Spleen (tissue), 11 donors: ENCODE measurements at regions not wholly inside any gene's neighbourhood (a gene's known extent, or its start where the extent isn't known, plus 50 kb on each side); places are given as distances from the start of the nearest gene placed in this dataset.
"Not testable (repeated sequence)": the region's sequence is repeated elsewhere in the genome, so short reads cannot be mapped to it uniquely, and the experiment has no call there.

Experiments
- DNase-seq: peaks from one replicate; pipeline ENCODE4 v3.0.0-alpha.2; 2020
- H3K27ac ChIP-seq, 8 donors: fragments of 200-600 bp; sonication (generic) in 7 of 8; 1 replicate in 4 of 8; 2 replicates in 4 of 8; pipeline versions ENCODE4 v1.5.0 to v1.8.0; 2016 to 2021; ENCODE audit warnings: inconsistent platforms in 4 of 8, mild to moderate bottlenecking in 4 of 8, moderate library complexity in 1 of 8
- H3K27me3 ChIP-seq, 7 donors: fragments of 200-600 bp; sonication (generic) in 6 of 7; replicated peaks in 1 of 7; 1 replicate in 4 of 7; 2 replicates in 3 of 7; pipeline versions ENCODE4 v1.5.0 to v1.8.0; 2016 to 2021; ENCODE audit warnings: inconsistent platforms in 3 of 7, mild to moderate bottlenecking in 1 of 7
- H3K36me3 ChIP-seq, 6 donors: fragments of 200-600 bp; sonication (generic) in 5 of 6; 1 replicate in 4 of 6; 2 replicates in 2 of 6; pipeline versions ENCODE4 v1.5.0 to v1.8.0; 2016 to 2021; ENCODE audit warnings: inconsistent platforms in 2 of 6
- H3K4me1 ChIP-seq, 6 donors: fragments of 200-600 bp; sonication (generic) in 5 of 6; 1 replicate in 3 of 6; 2 replicates in 3 of 6; pipeline versions ENCODE4 v1.5.0 to v1.8.0; 2016 to 2021; ENCODE audit warnings: inconsistent platforms in 3 of 6
- H3K4me3 ChIP-seq, 8 donors: fragments of 200-600 bp; sonication (generic) in 7 of 8; 1 replicate in 4 of 8; 2 replicates in 4 of 8; pipeline versions ENCODE4 v1.5.0 to v1.8.0; 2016 to 2021; ENCODE audit warnings: inconsistent platforms in 4 of 8, mild to moderate bottlenecking in 4 of 8, moderate library complexity in 2 of 8
- H3K9me3 ChIP-seq, 8 donors: fragments of 200-600 bp; sonication (generic) in 7 of 8; 1 replicate in 4 of 8; 2 replicates in 4 of 8; pipeline versions ENCODE4 v1.5.0 to v1.8.0; 2016 to 2021; ENCODE audit warnings: inconsistent platforms in 4 of 8
- POLR2A ChIP-seq, 3 donors: fragments of 450-650 bp; IDR thresholded peaks; one replicate each; pipeline ENCODE4 v1.5.1; 2017; ENCODE audit warnings: antibody characterized with exemption in 3 of 3, mild to moderate bottlenecking in 1 of 3
- POLR2AphosphoS5 ChIP-seq, 3 donors: sonication (generic); formaldehyde crosslinking; IDR thresholded peaks; one replicate each; pipeline ENCODE4 v1.5.1; 2017; ENCODE audit warnings: antibody characterized with exemption in 3 of 3
- WGBS, 5 donors: extraction: QIAGEN DNeasy Blood & Tissue Kit in 3 of 5; methylation state at CpG; one replicate each; pipeline versions ENCODE4 v1.1.5 to v1.1.7; 2013 to 2018; 5-methylcytosine and 5-hydroxymethylcytosine counted together
- intact Hi-C: fragments of 100-400 bp; cut with DNase I; formaldehyde crosslinking; loops from one replicate; pipeline ENCODE4 v1.15.0; 2023; ENCODE audit warnings: low total_unique reads
- TF ChIP-seq, protein P1 (sequence below), 11 experiments: fragments of 200-600 bp in 7 of 11; fragments of 450-650 bp in 4 of 11; sonication (generic) in 4 of 11; IDR thresholded peaks in 8 of 11; conservative IDR thresholded peaks in 3 of 11; 1 replicate in 7 of 11; 2 replicates in 4 of 11; pipeline versions ENCODE4 v1.4.0 to v1.8.0; 2016 to 2021; ENCODE audit warnings: antibody characterized with exemption in 11 of 11, inconsistent platforms in 4 of 11, mild to moderate bottlenecking in 1 of 11
- donor health status: healthy with polysubstance abuse.
- donor health status: DM: no; HTN: no; CAD: no; lungs with moderate emphysema.
- donor health status: DM: no; HTN: no; CAD: no.
- donor health status: Bipolar disorder and iron deficiency.
- donor health status: healthy.
- donor health status: DM: no; HTN: no; CAD: no.
- donor health status: DM: yes; HTN: yes; CAD: no.

DNA sequence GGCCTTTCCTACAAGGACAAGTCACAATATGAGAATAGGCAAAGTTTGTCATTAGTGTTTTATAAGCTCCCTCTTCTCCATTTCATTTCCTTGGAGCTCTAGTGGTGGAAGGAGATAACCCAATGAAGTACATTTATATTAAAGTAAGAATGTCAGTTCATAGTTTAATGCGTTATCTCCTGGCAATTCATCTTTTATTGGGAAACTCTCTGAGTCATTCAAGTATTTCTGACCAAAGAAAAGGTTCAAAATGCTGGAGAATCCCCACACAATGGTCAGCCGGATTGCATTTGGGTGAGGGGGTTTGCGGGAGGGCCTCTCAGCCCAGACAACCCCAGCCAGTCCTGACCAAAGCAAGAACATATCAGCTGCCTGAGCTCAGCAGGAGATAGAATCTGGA, 321.5 kb upstream of the NRP1 start:
- no peak for DNase-seq
- no peaks in the 10 kb centered on the region for H3K36me3 ChIP-seq
- intact Hi-C loops = no loop called here

DNA sequence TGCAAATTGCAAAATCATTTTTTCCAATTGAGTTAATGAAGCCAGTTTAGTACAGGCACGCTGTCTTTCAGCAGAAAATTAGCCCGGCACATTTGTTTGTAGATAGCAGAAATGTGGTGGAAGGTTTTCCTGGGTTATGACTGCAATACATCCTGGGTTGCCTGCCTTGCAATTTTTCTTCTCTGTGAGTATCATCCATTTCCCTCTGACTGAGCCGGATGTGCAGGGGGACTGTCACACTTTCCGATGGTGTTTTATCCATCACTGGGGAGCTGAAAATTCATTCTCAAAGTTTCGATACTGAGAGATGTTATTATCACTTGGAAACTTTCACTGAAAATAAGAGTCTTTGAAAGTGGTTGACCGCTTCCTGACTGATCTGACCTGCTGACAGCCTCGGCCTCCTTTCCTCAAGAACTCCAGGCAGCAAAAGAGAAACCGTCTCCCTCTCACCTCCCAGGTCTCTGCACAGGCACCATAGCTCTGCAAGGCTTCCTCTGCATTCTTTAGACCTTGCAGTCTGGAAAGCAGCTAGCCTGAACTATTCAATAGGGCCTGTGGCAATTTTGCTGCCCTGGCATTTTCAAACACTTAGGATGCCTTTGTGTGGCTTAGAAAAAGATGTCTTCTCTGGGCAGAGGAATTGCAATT, 320.8 kb upstream of the NRP1 start:
- WGBS, 5 donors = 44 to 65% (median 54%) methylated on average over 8 of the region's 8 CpGs
- TF ChIP-seq POLR2AphosphoS5 (IDR thresholded peaks at IDR 0.05) = no peak
- TF ChIP-seq, protein P1, sequence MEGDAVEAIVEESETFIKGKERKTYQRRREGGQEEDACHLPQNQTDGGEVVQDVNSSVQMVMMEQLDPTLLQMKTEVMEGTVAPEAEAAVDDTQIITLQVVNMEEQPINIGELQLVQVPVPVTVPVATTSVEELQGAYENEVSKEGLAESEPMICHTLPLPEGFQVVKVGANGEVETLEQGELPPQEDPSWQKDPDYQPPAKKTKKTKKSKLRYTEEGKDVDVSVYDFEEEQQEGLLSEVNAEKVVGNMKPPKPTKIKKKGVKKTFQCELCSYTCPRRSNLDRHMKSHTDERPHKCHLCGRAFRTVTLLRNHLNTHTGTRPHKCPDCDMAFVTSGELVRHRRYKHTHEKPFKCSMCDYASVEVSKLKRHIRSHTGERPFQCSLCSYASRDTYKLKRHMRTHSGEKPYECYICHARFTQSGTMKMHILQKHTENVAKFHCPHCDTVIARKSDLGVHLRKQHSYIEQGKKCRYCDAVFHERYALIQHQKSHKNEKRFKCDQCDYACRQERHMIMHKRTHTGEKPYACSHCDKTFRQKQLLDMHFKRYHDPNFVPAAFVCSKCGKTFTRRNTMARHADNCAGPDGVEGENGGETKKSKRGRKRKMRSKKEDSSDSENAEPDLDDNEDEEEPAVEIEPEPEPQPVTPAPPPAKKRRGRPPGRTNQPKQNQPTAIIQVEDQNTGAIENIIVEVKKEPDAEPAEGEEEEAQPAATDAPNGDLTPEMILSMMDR (IDR thresholded peaks at IDR 0.05 in 8 of 11, conservative IDR thresholded peaks at IDR 0.05 in 3 of 11) = no peak
- TF ChIP-seq POLR2A (IDR thresholded peaks at IDR 0.05) = no peak
- peaks cover 0 to 8% (median 0%) of the 10 kb centered on the region in 6 donors for H3K4me1 ChIP-seq
- H3K9me3 ChIP-seq = peaks cover 0 to 17% (median 2%) of the 10 kb centered on the region in 8 donors
- no peak overlapping the region for H3K4me3 ChIP-seq
- DNase-seq = no peak
- H3K27ac ChIP-seq = no peak overlapping the region
- H3K27me3 ChIP-seq = no peaks in the 10 kb centered on the region
- intact Hi-C loops = no loop called here
- H3K36me3 ChIP-seq = no peaks in the 10 kb centered on the region

More for the DNA sequence above, 321.5 kb upstream of the NRP1 start:
- Histone ChIP-seq H3K4me1 (peaks cover 0 to 12% (median 2%) of the 10 kb centered on the region in 6 donors), H3K9me3 (peaks cover 0 to 17% (median 2%) of the 10 kb centered on the region in 8 donors), H3K27me3 (no peaks in the 10 kb centered on the region), H3K27ac (no peak overlapping the region), H3K4me3 (no peak overlapping the region)
- no peak for TF ChIP-seq POLR2AphosphoS5 (IDR thresholded peaks at IDR 0.05)
- 84 to 99% (median 93%) methylated on average over 3 of the region's 3 CpGs for WGBS, 5 donors

DNA sequence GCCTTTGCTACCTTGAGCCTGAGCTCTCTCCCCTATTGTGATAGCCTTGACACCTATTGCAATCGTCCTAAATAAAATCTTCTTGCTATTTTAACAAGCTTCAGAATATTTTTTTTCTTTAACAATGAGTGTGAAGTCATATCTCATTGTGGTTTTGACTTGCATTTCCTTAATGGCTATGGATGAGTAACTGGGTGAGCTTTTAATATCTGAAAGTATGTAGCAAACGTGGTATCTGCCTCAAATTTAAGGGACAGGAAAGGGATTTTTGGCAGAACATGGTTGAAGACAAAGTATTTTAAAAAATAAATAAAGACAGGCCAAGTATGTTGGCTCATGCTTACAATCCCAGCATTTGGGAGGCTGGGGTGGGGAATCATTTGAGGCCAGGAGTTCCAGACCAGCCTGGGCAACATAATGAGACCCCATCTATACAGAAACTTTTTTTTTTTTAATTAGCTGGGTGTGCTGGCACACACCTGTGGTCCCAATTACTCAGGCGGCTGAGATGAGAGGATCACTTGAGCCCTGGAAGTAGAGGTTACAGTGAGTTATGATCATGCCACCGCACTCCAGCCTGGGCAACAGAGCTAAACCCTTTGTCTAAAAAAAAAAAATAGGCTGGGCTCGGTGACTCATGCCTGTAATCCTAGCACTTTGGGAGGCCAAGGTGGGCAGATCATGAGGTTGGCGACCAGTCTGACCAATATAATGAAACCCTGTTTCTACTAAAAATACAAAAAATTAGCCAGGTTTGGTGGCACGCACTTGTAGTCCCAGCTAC, 319.3 kb upstream of the NRP1 start:
- H3K36me3 ChIP-seq = no peaks in the 10 kb centered on the region
- WGBS, 5 donors = 68 to 74% (median 70%) methylated on average over 7 of the region's 7 CpGs
- H3K27ac ChIP-seq = no peak overlapping the region
- H3K27me3 ChIP-seq = no peaks in the 10 kb centered on the region
- DNase-seq = no peak
- TF ChIP-seq POLR2A (IDR thresholded peaks at IDR 0.05) (no peak), POLR2AphosphoS5 (IDR thresholded peaks at IDR 0.05) (no peak)
- TF ChIP-seq, protein P1 (IDR thresholded peaks at IDR 0.05 in 8 of 11, conservative IDR thresholded peaks at IDR 0.05 in 3 of 11) = no peak
- intact Hi-C loops = no loop called here
- peaks cover 0 to 8% (median 0%) of the 10 kb centered on the region in 6 donors for H3K4me1 ChIP-seq
- H3K4me3 ChIP-seq = no peak overlapping the region
- H3K9me3 ChIP-seq = peaks cover 0 to 24% (median 7%) of the 10 kb centered on the region in 8 donors

DNA sequence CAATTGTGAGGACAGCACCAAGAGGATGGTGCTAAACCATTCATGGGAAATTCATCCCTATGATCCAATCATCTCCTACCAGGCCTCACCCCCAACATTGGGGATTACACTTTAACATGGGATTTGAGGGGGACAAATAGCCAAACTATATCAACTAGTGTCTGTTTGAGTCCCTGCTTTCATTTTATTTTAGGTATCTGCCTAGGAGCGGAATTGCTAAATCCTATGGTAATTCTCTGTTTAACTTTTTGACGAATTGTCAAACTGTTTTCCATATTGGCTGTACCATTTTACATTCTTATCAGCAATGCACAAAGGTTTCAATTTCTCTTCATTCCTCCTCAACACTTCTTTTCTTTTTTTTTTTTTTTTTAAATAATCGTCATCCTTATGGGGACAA, 318.4 kb upstream of the NRP1 start:
- intact Hi-C loops = no loop called here
- Histone ChIP-seq H3K27ac (no peak overlapping the region), H3K9me3 (peaks cover 0 to 28% (median 10%) of the 10 kb centered on the region in 8 donors), H3K27me3 (no peaks in the 10 kb centered on the region), H3K4me3 (no peak overlapping the region), H3K36me3 (no peaks in the 10 kb centered on the region), H3K4me1 (peaks cover 0 to 8% (median 0%) of the 10 kb centered on the region in 6 donors)
- DNase-seq = no peak
- TF ChIP-seq POLR2AphosphoS5 (IDR thresholded peaks at IDR 0.05) = no peak
- TF ChIP-seq POLR2A (IDR thresholded peaks at IDR 0.05) = no peak
- TF ChIP-seq, protein P1 (IDR thresholded peaks at IDR 0.05 in 8 of 11, conservative IDR thresholded peaks at IDR 0.05 in 3 of 11) = no peak
- 88 to 98% (median 92%) methylated on average over 3 of the region's 3 CpGs for WGBS, 5 donors

DNA sequence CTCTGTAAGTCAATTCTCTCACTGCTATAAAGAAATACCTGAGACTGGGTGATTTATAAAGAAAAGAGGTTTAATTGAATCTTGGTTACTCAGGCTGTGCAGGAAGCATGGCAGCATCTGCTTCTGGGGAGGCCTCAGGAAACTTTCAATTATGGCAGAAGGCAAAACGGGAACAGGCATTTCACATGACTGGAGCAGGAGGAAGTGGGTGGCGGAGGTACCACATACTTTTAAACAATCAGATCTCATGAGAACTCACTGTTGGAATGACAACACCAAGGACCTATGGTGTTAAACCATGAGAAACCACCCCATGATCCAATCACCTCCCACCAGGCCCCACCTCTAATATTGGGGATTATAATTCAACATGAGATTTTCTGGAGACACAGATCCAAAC, 315.7 kb upstream of the NRP1 start:
- H3K36me3 ChIP-seq, H3K27ac ChIP-seq, H3K4me3 ChIP-seq, DNase-seq, H3K4me1 ChIP-seq, intact Hi-C loops, H3K27me3 ChIP-seq: not testable (repeated sequence)
- peaks cover 0 to 28% (median 10%) of the 10 kb centered on the region in 8 donors for H3K9me3 ChIP-seq
- WGBS, 5 donors = 25 to 47% (median 39%) methylated on average over 2 of the region's 2 CpGs
